SK-N-SH (cell line): ENCODE measurements at regions not wholly inside any gene's neighbourhood (a gene's known extent, or its start where the extent isn't known, plus 50 kb on each side); places are given as distances from the start of the nearest gene placed in this dataset.

ENCODE experiments used
- CTCF ChIA-PET: fragments of 300-600, 350-600 bp; formaldehyde crosslinking; extraction: SDS; loops from one replicate; lab custom pipeline; 2021; lab: Yijun Ruan, JAX
- POLR2A ChIA-PET: fragments of 350-600 bp; sonication (Branson Sonifier 250); formaldehyde crosslinking; extraction: SDS; loops from one replicate; lab custom pipeline; 2020; ENCODE audit warnings: antibody characterized with exemption, inconsistent platforms; lab: Yijun Ruan, JAX
- DNase-seq: peaks from one replicate; pipeline ENCODE4 v3.0.0; 2012
- H2AFZ ChIP-seq: fragments of 200-600 bp; sonication (generic); 2 replicates; pipeline ENCODE4 v1.8.1; 2016; ENCODE audit warnings: antibody characterized with exemption, mild to moderate bottlenecking, low read depth
- H3F3A ChIP-seq: fragments of 200-600 bp; sonication (generic); replicated peaks from 2 replicates; pipeline ENCODE3; 2016; ENCODE audit warnings: antibody characterized with exemption, mild to moderate bottlenecking; ENCODE audit not compliant: insufficient read depth
- H3K27ac ChIP-seq, 2 experiments: fragments of 200-500 bp in 1 of 2; fragments of 200-600 bp in 1 of 2; sonication (Bioruptor generic) in 1 of 2; sonication (generic), shearing (Covaris generic) in 1 of 2; 2 replicates each; pipeline versions ENCODE4 v1.5.1 to v1.6.1; 2014 to 2016; ENCODE audit warnings: low read depth in 2 of 2, inconsistent platforms in 1 of 2, low read length in 1 of 2, mild to moderate bottlenecking in 1 of 2, mixed read lengths in 1 of 2
- H3K27me3 ChIP-seq: fragments of 200-600 bp; sonication (generic), shearing (Covaris generic); 2 replicates; pipeline ENCODE4 v1.6.1; 2016; ENCODE audit warnings: mixed run types; ENCODE audit not compliant: insufficient read depth
- H3K36me3 ChIP-seq, 2 experiments: fragments of 200-500 bp in 1 of 2; fragments of 200-600 bp in 1 of 2; sonication (Bioruptor generic) in 1 of 2; sonication (generic) in 1 of 2; replicated peaks in 1 of 2; 2 replicates each; pipeline versions ENCODE3 to v1.5.1; 2014 to 2016; ENCODE audit warnings: low read length in 1 of 2, mild to moderate bottlenecking in 1 of 2; ENCODE audit not compliant: insufficient read depth in 2 of 2, control insufficient read depth in 1 of 2
- H3K4me1 ChIP-seq, 2 experiments: fragments of 200-500 bp in 1 of 2; fragments of 200-600 bp in 1 of 2; sonication (Bioruptor generic) in 1 of 2; sonication (generic), shearing (Covaris generic) in 1 of 2; 2 replicates each; pipeline versions ENCODE4 v1.5.1 to v1.6.1; 2014 to 2016; ENCODE audit warnings: low read depth in 1 of 2, low read length in 1 of 2, mixed run types in 1 of 2; ENCODE audit not compliant: insufficient read depth in 2 of 2, control insufficient read depth in 1 of 2
- H3K4me2 ChIP-seq: fragments of 200-600 bp; sonication (generic), shearing (Covaris generic); 2 replicates; pipeline ENCODE4 v1.6.1; 2017; ENCODE audit warnings: mixed run types
- H3K4me3 ChIP-seq, 2 experiments: fragments of 200-500 bp in 1 of 2; fragments of 200-600 bp in 1 of 2; sonication (Bioruptor generic) in 1 of 2; sonication (generic), shearing (Covaris generic) in 1 of 2; 2 replicates each; pipeline versions ENCODE4 v1.5.1 to v1.8.1; 2014 to 2016; ENCODE audit warnings: low read depth in 2 of 2, inconsistent platforms in 1 of 2, low read length in 1 of 2, mild to moderate bottlenecking in 1 of 2, mixed read lengths in 1 of 2, moderate library complexity in 1 of 2
- H3K79me2 ChIP-seq: fragments of 200-600 bp; sonication (generic); 2 replicates; pipeline ENCODE4 v1.8.1; 2017; ENCODE audit warnings: mild to moderate bottlenecking; ENCODE audit not compliant: insufficient read depth
- H3K9ac ChIP-seq: fragments of 200-600 bp; sonication (generic); 2 replicates; pipeline ENCODE4 v1.6.1; 2017; ENCODE audit warnings: mixed run types
- H3K9me2 ChIP-seq: fragments of 200-600 bp; sonication (generic); 2 replicates; pipeline ENCODE4 v1.6.1; 2017; ENCODE audit warnings: mixed run types
- H3K9me3 ChIP-seq: fragments of 200-600 bp; sonication (generic); 2 replicates; pipeline ENCODE4 v1.6.1; 2017; ENCODE audit warnings: mixed run types, mild to moderate bottlenecking, moderate library complexity
- H4K20me1 ChIP-seq: fragments of 200-600 bp; sonication (generic); 2 replicates; pipeline ENCODE4 v1.6.1; 2017; ENCODE audit warnings: mild to moderate bottlenecking, mixed run types; ENCODE audit not compliant: insufficient read depth
- CHD2 ChIP-seq: fragments of 150-350 bp; IDR thresholded peaks from 2 replicates; pipeline ENCODE4 v1.6.1; 2018; ENCODE audit warnings: low read length; ENCODE audit not compliant: partially characterized antibody
- CTCF ChIP-seq: fragments of 200-600 bp; sonication (generic); IDR thresholded peaks from 2 replicates; pipeline ENCODE4 v1.6.1; 2017; ENCODE audit warnings: antibody characterized with exemption, mild to moderate bottlenecking, moderate library complexity
- ELF1 ChIP-seq: IDR thresholded peaks from 2 replicates; pipeline ENCODE4 v1.4.0; 2012
- EP300 ChIP-seq, 2 experiments: IDR thresholded peaks; 2 replicates each; pipeline versions ENCODE4 v1.4.0 to v1.6.1; 2012; ENCODE audit warnings: borderline replicate concordance in 1 of 2, low read depth in 1 of 2, low read length in 1 of 2
- FOXM1 ChIP-seq: IDR thresholded peaks from 2 replicates; pipeline ENCODE4 v1.4.0; 2012; ENCODE audit warnings: low read depth, mild to moderate bottlenecking
- GABPA ChIP-seq: IDR thresholded peaks from 2 replicates; pipeline ENCODE4 v1.4.0; 2012; ENCODE audit warnings: low read depth, mild to moderate bottlenecking
- IRF3 ChIP-seq: fragments of 150-350 bp; IDR thresholded peaks from 2 replicates; pipeline ENCODE4 v1.6.1; 2016; ENCODE audit warnings: mild to moderate bottlenecking, low read depth, low read length
- JUND ChIP-seq: IDR thresholded peaks from 2 replicates; pipeline ENCODE4 v1.4.0; 2012
- NFIC ChIP-seq: IDR thresholded peaks from 2 replicates; pipeline ENCODE4 v1.4.0; 2012; ENCODE audit warnings: borderline replicate concordance
- NRF1 ChIP-seq: IDR thresholded peaks from 2 replicates; pipeline ENCODE4 v1.6.1; 2012; ENCODE audit warnings: low read depth, mild to moderate bottlenecking, low read length
- POLR2AphosphoS5 ChIP-seq: IDR thresholded peaks from 2 replicates; pipeline ENCODE4 v1.6.1; 2012; ENCODE audit warnings: low read depth, low read length
- RAD21 ChIP-seq: IDR thresholded peaks from 2 replicates; pipeline ENCODE4 v1.6.1; 2012; ENCODE audit warnings: mild to moderate bottlenecking, low read length
- RCOR1 ChIP-seq: fragments of 150-350 bp; IDR thresholded peaks from 2 replicates; pipeline ENCODE4 v1.6.1; 2017; ENCODE audit warnings: antibody characterized with exemption, low read length
- REST ChIP-seq: IDR thresholded peaks from 2 replicates; pipeline ENCODE4 v1.6.1; 2012; ENCODE audit warnings: mild to moderate bottlenecking, low read depth, low read length, moderate library complexity
- RFX5 ChIP-seq: IDR thresholded peaks from 2 replicates; pipeline ENCODE4 v1.6.1; 2012; ENCODE audit warnings: mild to moderate bottlenecking, improper control_type of control experiment, low read length
- TCF12 ChIP-seq: IDR thresholded peaks from 2 replicates; pipeline ENCODE4 v1.4.0; 2012
- YY1 ChIP-seq: IDR thresholded peaks from 2 replicates; pipeline ENCODE4 v1.4.0; 2012; ENCODE audit warnings: low read depth, mild to moderate bottlenecking
- WGBS: methylation state at CpG from one replicate; pipeline ENCODE4 v1.1.6; 2017; ENCODE audit warnings: low lambda C conversion rate; 5-methylcytosine and 5-hydroxymethylcytosine counted together
- TF ChIP-seq, protein P1 (sequence below): IDR thresholded peaks from 2 replicates; pipeline ENCODE4; 2012
- TF ChIP-seq, protein P2 (sequence below): IDR thresholded peaks from 2 replicates; pipeline ENCODE4 v1.4.0; 2012; ENCODE audit warnings: low read depth
- TF ChIP-seq, protein P3 (sequence below): IDR thresholded peaks from 2 replicates; pipeline ENCODE4 v1.4.0; 2012; ENCODE audit warnings: low read depth, borderline replicate concordance

DNA sequence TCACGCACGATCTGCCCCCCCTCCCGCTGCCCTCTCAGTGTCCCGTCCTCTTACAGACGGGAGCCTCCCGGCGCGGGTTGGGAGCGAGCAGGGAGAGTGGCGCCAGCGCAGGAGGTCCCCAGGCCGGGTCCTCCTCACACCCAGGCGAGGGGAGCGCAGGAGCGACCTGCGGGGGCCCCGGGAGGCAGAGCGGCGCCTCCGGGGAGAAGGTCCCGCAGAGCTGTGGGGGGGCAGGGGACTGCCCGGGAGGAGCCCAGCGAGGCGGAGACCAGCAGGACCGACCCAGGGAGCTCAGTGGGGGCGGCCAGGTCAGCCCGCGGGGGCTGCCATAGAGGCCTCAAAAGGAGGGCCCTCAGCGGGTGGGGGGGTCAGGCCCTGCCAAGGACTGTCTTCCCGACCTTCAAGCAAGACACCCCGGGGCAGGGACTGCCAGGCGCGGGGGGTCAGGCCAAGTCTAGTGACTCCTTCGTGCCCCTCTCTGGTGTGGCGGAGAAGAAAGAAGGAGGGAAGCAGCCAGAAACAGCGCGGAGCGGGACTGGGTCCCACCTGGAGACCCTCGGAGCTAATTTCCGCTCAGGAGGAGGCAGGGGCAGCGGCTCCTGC lies 123.3 kb upstream of the ERCC6L2 start:
- Histone ChIP-seq H2AFZ (no peak overlapping the region), H4K20me1 (no peaks in the 10 kb centered on the region), H3K27me3 (no peaks in the 10 kb centered on the region), H3K9me2 (no peaks in the 10 kb centered on the region), H3K27ac (peak overlapping the region in 1 of 2 experiments; percentile 84; a peak in 2 of 4 replicates), H3K9me3 (no peaks in the 10 kb centered on the region), H3K4me3 (no peak overlapping the region), H3K4me2 (no peak overlapping the region), H3K36me3 (no peaks in the 10 kb centered on the region), H3K9ac (no peak overlapping the region), H3K79me2 (no peaks in the 10 kb centered on the region), H3K4me1 (peaks cover 8 to 39% of the 10 kb centered on the region in 2 experiments; a peak in 3 of 4 replicates), H3F3A (no peaks in the 10 kb centered on the region)
- 90% methylated on average over 37 of the region's 41 CpGs for WGBS
- CTCF ChIA-PET = no interaction called here
- TF ChIP-seq EP300 (IDR thresholded peaks at IDR 0.05; ENCODE audit: borderline replicate concordance in 1 of 2, low read depth in 1 of 2, low read length in 1 of 2) (no peak), CTCF (no peak), YY1 (no peak), NRF1 (no peak), GABPA (no peak), REST (no peak)
- TF ChIP-seq, protein P1, sequence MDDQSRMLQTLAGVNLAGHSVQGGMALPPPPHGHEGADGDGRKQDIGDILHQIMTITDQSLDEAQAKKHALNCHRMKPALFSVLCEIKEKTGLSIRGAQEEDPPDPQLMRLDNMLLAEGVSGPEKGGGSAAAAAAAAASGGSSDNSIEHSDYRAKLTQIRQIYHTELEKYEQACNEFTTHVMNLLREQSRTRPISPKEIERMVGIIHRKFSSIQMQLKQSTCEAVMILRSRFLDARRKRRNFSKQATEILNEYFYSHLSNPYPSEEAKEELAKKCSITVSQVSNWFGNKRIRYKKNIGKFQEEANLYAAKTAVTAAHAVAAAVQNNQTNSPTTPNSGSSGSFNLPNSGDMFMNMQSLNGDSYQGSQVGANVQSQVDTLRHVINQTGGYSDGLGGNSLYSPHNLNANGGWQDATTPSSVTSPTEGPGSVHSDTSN = no peak
- TF ChIP-seq, protein P2, sequence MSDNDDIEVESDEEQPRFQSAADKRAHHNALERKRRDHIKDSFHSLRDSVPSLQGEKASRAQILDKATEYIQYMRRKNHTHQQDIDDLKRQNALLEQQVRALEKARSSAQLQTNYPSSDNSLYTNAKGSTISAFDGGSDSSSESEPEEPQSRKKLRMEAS = no peak
- DNase-seq = no peak
- POLR2A ChIA-PET = no interaction called here

DNA sequence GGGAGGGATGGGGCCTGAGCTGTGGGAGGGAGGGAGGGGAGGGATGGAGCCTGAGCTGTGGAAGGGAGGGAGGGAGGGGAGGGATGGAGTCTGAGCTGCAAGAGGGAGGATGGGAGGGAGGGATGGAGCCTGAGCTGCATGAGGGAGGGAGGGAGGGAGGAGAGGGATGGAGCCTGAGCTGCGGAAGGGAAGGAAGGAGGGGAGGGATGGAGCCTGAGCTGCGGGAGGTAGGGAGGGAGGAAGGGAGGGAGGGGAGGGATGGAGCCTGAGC lies 124.0 kb upstream of the ERCC6L2 start:
- POLR2A ChIA-PET = no interaction called here
- no peaks in the 10 kb centered on the region for H3K79me2 ChIP-seq

More for the DNA sequence above, 124.0 kb upstream of the ERCC6L2 start:
- no peaks in the 10 kb centered on the region for H3K36me3 ChIP-seq
- no peak overlapping the region for H3K9ac ChIP-seq
- no peak overlapping the region for H3K4me2 ChIP-seq
- no peak overlapping the region for H3K4me3 ChIP-seq
- H3K9me2 ChIP-seq = no peaks in the 10 kb centered on the region
- H2AFZ ChIP-seq = no peak overlapping the region
- no peak overlapping the region for H3K27ac ChIP-seq
- H3F3A ChIP-seq = no peaks in the 10 kb centered on the region
- TF ChIP-seq, protein P3, sequence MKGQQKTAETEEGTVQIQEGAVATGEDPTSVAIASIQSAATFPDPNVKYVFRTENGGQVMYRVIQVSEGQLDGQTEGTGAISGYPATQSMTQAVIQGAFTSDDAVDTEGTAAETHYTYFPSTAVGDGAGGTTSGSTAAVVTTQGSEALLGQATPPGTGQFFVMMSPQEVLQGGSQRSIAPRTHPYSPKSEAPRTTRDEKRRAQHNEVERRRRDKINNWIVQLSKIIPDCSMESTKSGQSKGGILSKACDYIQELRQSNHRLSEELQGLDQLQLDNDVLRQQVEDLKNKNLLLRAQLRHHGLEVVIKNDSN = no peak
- no peak for TF ChIP-seq POLR2AphosphoS5
- no peak for TF ChIP-seq RAD21
- no peak for TF ChIP-seq ELF1
- no peak for TF ChIP-seq FOXM1
- no peak for TF ChIP-seq RFX5
- TF ChIP-seq YY1 = no peak
- TF ChIP-seq EP300 (IDR thresholded peaks at IDR 0.05; ENCODE audit: borderline replicate concordance in 1 of 2, low read depth in 1 of 2, low read length in 1 of 2) = no peak
- TF ChIP-seq RCOR1 = no peak
- TF ChIP-seq TCF12 = no peak
- no peak for TF ChIP-seq IRF3
- TF ChIP-seq CHD2 = no peak
- no peak for TF ChIP-seq NFIC
- TF ChIP-seq JUND = no peak
- CTCF ChIA-PET = no interaction called here
- H3K4me1 ChIP-seq = peaks cover 8 to 39% of the 10 kb centered on the region in 2 experiments; a peak in 3 of 4 replicates
- H3K9me3 ChIP-seq = no peaks in the 10 kb centered on the region
- no peaks in the 10 kb centered on the region for H3K27me3 ChIP-seq
- DNase-seq = no peak
- H4K20me1 ChIP-seq = no peaks in the 10 kb centered on the region
- WGBS = 82% methylated on average over 2 of the region's 2 CpGs
